ENCODE measurements at regions not wholly inside any gene's neighbourhood (a gene's known extent, or its start where the extent isn't known, plus 50 kb on each side); places are given as distances from the start of the nearest gene placed in this dataset.
A peak's percentile ranks its signal among the peaks of the same experiment; 100 is the strongest.

DNA sequence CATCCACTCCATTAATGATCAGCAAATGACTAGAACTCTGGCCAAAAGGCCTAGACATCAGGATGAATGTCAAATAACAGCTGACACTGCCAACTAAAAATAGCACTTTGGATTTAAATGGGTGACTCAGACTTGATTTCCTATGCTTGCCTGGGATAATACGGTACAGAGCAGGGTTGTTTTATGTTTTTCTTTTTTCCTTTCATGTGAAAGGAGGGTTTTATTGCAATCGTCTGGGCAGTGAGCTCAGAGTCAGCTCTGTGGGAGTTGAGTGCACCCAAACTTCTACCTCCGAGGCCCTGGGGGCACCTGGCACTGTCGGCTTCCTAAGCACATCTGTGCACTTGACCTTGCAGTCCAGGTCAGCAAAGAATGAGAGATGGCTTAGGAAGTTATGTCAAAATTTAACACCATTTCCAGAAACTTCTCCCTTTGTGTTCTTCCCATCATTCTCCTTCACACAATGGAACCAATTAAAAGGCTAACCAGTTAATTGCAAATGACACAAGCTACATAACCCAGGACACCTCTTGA lies 134.1 kb downstream of the LACC1 start:
- Histone ChIP-seq H3K27me3 (no peaks in the 10 kb centered on the region), H3K27ac (peak overlapping the region in 3 of 4 donors; percentile 45 to 49 (median 45))
- WGBS, 2 donors (ENCODE audit: low coverage in 1 of 2) = 0 to 13% methylated on average over 3 to 4 of the region's 4 CpGs

DNA sequence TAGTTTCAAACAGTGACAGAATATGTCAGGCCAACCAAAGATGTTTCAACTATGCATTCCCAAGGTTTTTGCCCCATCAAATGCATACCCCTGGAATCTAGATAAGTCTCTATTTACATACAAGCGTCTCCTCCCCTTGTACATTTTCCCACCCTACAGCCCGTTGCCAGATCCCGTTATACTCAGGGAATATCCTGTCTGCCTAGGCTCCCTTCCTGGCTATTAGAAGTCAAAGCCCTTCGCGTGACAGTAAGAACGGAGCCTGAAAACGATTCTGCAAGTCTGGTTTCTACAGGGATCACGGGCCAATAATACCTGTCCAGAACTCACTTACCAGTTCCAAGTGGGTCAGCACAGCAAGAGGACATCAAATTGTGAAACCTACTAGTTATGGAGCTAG lies 134.8 kb downstream of the LACC1 start:
- 68 to 75% methylated on average over 4 to 8 of the region's 8 CpGs for WGBS, 2 donors (ENCODE audit: low coverage in 1 of 2)
- Histone ChIP-seq H3K36me3 (no peaks in the 10 kb centered on the region), H3K27me3 (no peaks in the 10 kb centered on the region), H3K4me3 (no peak overlapping the region), H3K9me3 (no peaks in the 10 kb centered on the region), H3K27ac (peak overlapping the region in 2 of 4 donors; percentile 45), H3K4me1 (peaks cover 7 to 27% (median 8%) of the 10 kb centered on the region in 3 donors)
- TF ChIP-seq, protein P1, sequence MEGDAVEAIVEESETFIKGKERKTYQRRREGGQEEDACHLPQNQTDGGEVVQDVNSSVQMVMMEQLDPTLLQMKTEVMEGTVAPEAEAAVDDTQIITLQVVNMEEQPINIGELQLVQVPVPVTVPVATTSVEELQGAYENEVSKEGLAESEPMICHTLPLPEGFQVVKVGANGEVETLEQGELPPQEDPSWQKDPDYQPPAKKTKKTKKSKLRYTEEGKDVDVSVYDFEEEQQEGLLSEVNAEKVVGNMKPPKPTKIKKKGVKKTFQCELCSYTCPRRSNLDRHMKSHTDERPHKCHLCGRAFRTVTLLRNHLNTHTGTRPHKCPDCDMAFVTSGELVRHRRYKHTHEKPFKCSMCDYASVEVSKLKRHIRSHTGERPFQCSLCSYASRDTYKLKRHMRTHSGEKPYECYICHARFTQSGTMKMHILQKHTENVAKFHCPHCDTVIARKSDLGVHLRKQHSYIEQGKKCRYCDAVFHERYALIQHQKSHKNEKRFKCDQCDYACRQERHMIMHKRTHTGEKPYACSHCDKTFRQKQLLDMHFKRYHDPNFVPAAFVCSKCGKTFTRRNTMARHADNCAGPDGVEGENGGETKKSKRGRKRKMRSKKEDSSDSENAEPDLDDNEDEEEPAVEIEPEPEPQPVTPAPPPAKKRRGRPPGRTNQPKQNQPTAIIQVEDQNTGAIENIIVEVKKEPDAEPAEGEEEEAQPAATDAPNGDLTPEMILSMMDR (IDR thresholded peaks at IDR 0.05) = no peak
- TF ChIP-seq POLR2AphosphoS5 (IDR thresholded peaks at IDR 0.05) = no peak
- no peak for TF ChIP-seq EP300 (IDR thresholded peaks at IDR 0.05)
- no peak for TF ChIP-seq POLR2A (IDR thresholded peaks at IDR 0.05)
- ATAC-seq = no peak

More for the DNA sequence above, 134.1 kb downstream of the LACC1 start:
- H3K36me3 ChIP-seq = no peaks in the 10 kb centered on the region
- no peak overlapping the region for H3K4me3 ChIP-seq
- TF ChIP-seq EP300 (IDR thresholded peaks at IDR 0.05) (no peak), POLR2AphosphoS5 (IDR thresholded peaks at IDR 0.05) (peak; percentile 56)
- no peak for ATAC-seq
- peaks cover 7 to 27% (median 8%) of the 10 kb centered on the region in 3 donors for H3K4me1 ChIP-seq
- H3K9me3 ChIP-seq = no peaks in the 10 kb centered on the region

DNA sequence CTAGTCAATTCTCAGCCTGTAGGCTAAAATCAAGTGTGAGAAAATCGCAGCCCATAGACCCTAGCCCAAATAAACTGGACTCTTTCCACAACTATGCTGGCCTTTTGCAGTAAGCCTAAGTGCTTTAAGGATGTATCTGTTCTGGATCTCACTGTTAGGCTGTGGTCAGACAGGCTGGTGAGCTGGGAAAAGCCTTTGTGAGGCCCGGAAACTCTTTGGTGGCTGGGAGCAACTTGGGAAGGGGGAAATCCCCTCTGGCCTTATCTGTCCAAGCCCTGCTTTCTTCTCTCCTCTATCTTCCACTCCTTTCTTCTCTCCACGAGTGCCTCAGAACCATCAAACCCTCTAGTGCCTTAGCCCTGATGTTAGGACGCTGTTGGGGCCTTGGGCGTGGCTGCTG lies 135.4 kb downstream of the LACC1 start:
- 96 to 97% methylated on average over 5 of the region's 5 CpGs for WGBS, 2 donors (ENCODE audit: low coverage in 1 of 2)
- no peak for ATAC-seq
- TF ChIP-seq POLR2A (IDR thresholded peaks at IDR 0.05) (no peak), EP300 (IDR thresholded peaks at IDR 0.05) (no peak), POLR2AphosphoS5 (IDR thresholded peaks at IDR 0.05) (no peak)
- TF ChIP-seq, protein P1 (IDR thresholded peaks at IDR 0.05) = no peak

DNA sequence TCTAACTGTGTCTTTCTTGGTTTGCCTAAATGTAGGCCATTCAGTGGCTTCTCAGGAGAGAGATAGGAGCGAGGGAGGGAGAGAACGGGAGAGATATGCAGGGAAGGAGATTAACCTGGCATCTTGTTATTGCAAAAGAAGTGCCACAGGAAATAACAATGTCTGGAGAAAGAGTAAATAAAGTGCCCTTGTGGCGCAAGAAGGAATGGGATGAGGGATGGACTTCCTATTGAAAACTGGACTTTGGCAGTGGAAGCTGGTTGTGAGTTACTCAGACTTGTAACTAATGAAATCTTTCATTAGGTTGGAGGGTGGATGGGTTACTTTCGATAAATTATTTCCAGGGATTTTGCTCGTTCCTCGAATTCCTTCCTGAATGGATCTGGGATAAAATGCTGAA lies 136.1 kb downstream of the LACC1 start:
- WGBS, 2 donors (ENCODE audit: low coverage in 1 of 2) = 75 to 97% methylated on average over 5 to 6 of the region's 6 CpGs

More for the DNA sequence above, 135.4 kb downstream of the LACC1 start:
- H3K27ac ChIP-seq = no peak overlapping the region
- no peaks in the 10 kb centered on the region for H3K27me3 ChIP-seq
- no peaks in the 10 kb centered on the region for H3K36me3 ChIP-seq
- no peaks in the 10 kb centered on the region for H3K9me3 ChIP-seq
- H3K4me1 ChIP-seq = peaks cover 7 to 27% (median 8%) of the 10 kb centered on the region in 3 donors
- no peak overlapping the region for H3K4me3 ChIP-seq

DNA sequence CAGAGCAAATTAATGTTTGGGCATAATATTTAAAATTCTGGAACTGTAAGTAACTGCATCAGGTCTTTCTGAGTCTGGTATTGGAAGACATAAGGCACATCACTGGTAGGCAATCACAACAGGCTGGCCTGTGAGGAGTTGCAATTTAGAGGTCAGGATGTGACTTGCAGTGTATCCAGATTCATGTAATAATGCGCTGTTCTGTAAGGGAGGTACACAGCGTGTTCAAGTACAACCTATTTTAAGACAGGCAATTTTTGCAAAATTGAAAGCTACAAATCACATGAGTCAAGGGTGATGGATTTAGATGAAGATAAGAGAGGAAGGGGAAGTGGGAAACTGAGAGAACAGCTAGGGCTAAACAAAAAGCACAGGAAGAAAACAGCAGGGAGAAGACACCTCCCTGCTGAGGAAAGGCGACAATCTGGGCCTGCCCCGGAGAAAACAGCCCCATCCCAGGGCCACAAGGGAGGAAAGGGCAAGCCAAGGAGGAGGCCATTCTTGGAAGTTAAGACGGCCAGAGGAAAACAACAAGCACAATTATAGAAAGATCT lies 138.1 kb downstream of the LACC1 start:
- H3K4me1 ChIP-seq = peaks cover 7 to 26% (median 8%) of the 10 kb centered on the region in 3 donors
- no peak overlapping the region for H3K27ac ChIP-seq
- no peak overlapping the region for H3K4me3 ChIP-seq
- H3K9me3 ChIP-seq = no peaks in the 10 kb centered on the region
- H3K27me3 ChIP-seq = no peaks in the 10 kb centered on the region
- WGBS, 2 donors (ENCODE audit: low coverage in 1 of 2) = 70 to 78% methylated on average over 5 of the region's 5 CpGs
- H3K36me3 ChIP-seq = no peaks in the 10 kb centered on the region
- no peak for TF ChIP-seq POLR2A (IDR thresholded peaks at IDR 0.05)
- no peak for TF ChIP-seq POLR2AphosphoS5 (IDR thresholded peaks at IDR 0.05)
- TF ChIP-seq, protein P1 (IDR thresholded peaks at IDR 0.05) = no peak
- ATAC-seq = no peak

More for the DNA sequence above, 136.1 kb downstream of the LACC1 start:
- TF ChIP-seq EP300 (IDR thresholded peaks at IDR 0.05) (no peak), POLR2AphosphoS5 (IDR thresholded peaks at IDR 0.05) (no peak), POLR2A (IDR thresholded peaks at IDR 0.05) (no peak)
- TF ChIP-seq, protein P1 (IDR thresholded peaks at IDR 0.05) = no peak
- Histone ChIP-seq H3K4me1 (peaks cover 7 to 27% (median 8%) of the 10 kb centered on the region in 3 donors), H3K9me3 (no peaks in the 10 kb centered on the region), H3K4me3 (no peak overlapping the region), H3K27me3 (no peaks in the 10 kb centered on the region), H3K27ac (no peak overlapping the region), H3K36me3 (no peaks in the 10 kb centered on the region)
- no peak for ATAC-seq
